ENCODE measurements at regions not wholly inside any gene's neighbourhood (a gene's known extent, or its start where the extent isn't known, plus 50 kb on each side); places are given as distances from the start of the nearest gene placed in this dataset.

- Histone ChIP-seq H4K20me1 (ENCODE audit: insufficient read depth) (no peaks in the 10 kb centered on the region), H3K27me3 (ENCODE audit: insufficient read depth, low read depth, low read length) (no peaks in the 10 kb centered on the region), H2AFZ (ENCODE audit: low read depth, low read length) (no peak overlapping the region), H3K4me3 (ENCODE audit: low read length) (no peak overlapping the region), H3K27ac (ENCODE audit: low read length) (no peak overlapping the region), H3K4me2 (ENCODE audit: low read length) (no peak overlapping the region), H3K79me2 (replicated peaks; ENCODE audit: insufficient read depth, low read length) (no peaks in the 10 kb centered on the region), H3F3A (ENCODE audit: insufficient read depth, low read length, poor library complexity, severe bottlenecking) (no peaks in the 10 kb centered on the region), H3K9me3 (ENCODE audit: low read length) (no peaks in the 10 kb centered on the region), H3K9ac (ENCODE audit: low read length) (no peak overlapping the region), H3K9me2 (ENCODE audit: insufficient read depth, low read length) (no peaks in the 10 kb centered on the region), H3K36me3 (ENCODE audit: insufficient read depth, low read length) (no peaks in the 10 kb centered on the region)
- TF ChIP-seq REST (IDR thresholded peaks at IDR 0.05; ENCODE audit: borderline replicate concordance) (no peak), EP300 (conservative IDR thresholded peaks at IDR 0.05; ENCODE audit: poor library complexity, severe bottlenecking) (no peak), MXI1 (conservative IDR thresholded peaks at IDR 0.05; ENCODE audit: poor library complexity, severe bottlenecking) (no peak), SMC3 (conservative IDR thresholded peaks at IDR 0.05; ENCODE audit: poor library complexity) (no peak), TAF1 (IDR thresholded peaks at IDR 0.05; ENCODE audit: low read depth) (no peak), RAD21 (conservative IDR thresholded peaks at IDR 0.05) (no peak), CTCF (IDR thresholded peaks at IDR 0.05; ENCODE audit: poor library complexity, severe bottlenecking) (no peak), EZH2 (IDR thresholded peaks at IDR 0.05; ENCODE audit: borderline replicate concordance, insufficient read depth, low read length, poor library complexity, severe bottlenecking) (no peak)
Measured at GRCh38 chr9:118083161-118083560, 379.0 kb downstream of the TLR4 start.

DNA sequence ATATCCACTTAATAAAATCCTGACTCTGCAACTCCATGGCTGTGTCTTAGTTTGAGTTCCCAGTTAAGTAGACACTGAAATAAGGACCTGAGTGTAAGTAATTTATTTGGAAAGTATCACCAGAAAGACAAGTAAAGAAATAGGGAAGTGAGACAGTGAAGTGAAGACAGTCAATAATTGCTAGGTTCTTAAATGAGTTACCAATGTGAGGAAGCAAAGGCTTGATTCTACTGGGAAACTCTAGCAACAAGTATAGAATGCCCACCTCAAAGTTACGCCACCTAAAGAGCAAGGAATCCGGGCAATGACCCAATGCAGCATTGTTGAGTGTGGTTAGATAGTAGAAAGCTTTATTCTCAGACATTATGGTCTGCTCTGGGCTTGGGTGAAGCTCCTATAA, 383.9 kb downstream of the TLR4 start:
- Histone ChIP-seq H2AFZ (ENCODE audit: low read depth, low read length) (no peak overlapping the region), H3K79me2 (replicated peaks; ENCODE audit: insufficient read depth, low read length) (no peaks in the 10 kb centered on the region), H3K4me3 (ENCODE audit: low read length) (no peak overlapping the region), H3K9ac (ENCODE audit: low read length) (no peak overlapping the region), H3K9me3 (ENCODE audit: low read length) (no peaks in the 10 kb centered on the region), H3K4me2 (ENCODE audit: low read length) (no peak overlapping the region), H3K9me2 (ENCODE audit: insufficient read depth, low read length) (no peaks in the 10 kb centered on the region), H3F3A (ENCODE audit: insufficient read depth, low read length, poor library complexity, severe bottlenecking) (no peaks in the 10 kb centered on the region), H3K27me3 (ENCODE audit: insufficient read depth, low read depth, low read length) (no peaks in the 10 kb centered on the region), H4K20me1 (ENCODE audit: insufficient read depth) (no peaks in the 10 kb centered on the region), H3K27ac (ENCODE audit: low read length) (no peak overlapping the region), H3K36me3 (ENCODE audit: insufficient read depth, low read length) (no peaks in the 10 kb centered on the region)
- TF ChIP-seq REST (IDR thresholded peaks at IDR 0.05; ENCODE audit: borderline replicate concordance) (no peak), EZH2 (IDR thresholded peaks at IDR 0.05; ENCODE audit: borderline replicate concordance, insufficient read depth, low read length, poor library complexity, severe bottlenecking) (no peak), TAF1 (IDR thresholded peaks at IDR 0.05; ENCODE audit: low read depth) (no peak), POLR2AphosphoS5 (IDR thresholded peaks at IDR 0.05) (no peak), CTCF (IDR thresholded peaks at IDR 0.05; ENCODE audit: poor library complexity, severe bottlenecking) (no peak), MXI1 (conservative IDR thresholded peaks at IDR 0.05; ENCODE audit: poor library complexity, severe bottlenecking) (no peak), RAD21 (conservative IDR thresholded peaks at IDR 0.05) (no peak)

Measured in neural cell (in vitro differentiated cells).